Activated CD8-positive, alpha-beta memory T cell treated with anti-CD3 and anti-CD28 coated beads, Interleukin-2, amount 50 U/mL, for 1 hour (primary cell): ENCODE measurements at regions not wholly inside any gene's neighbourhood (a gene's known extent, or its start where the extent isn't known, plus 50 kb on each side); places are given as distances from the start of the nearest gene placed in this dataset.

ENCODE experiments used
- DNase-seq: peaks from one replicate; pipeline ENCODE4 v3.0.0-alpha.2; 2020; ENCODE audit errors: extremely low read depth

- no peak for DNase-seq
Measured at GRCh38 chr16:65910291-65910690, 456.2 kb upstream of the CDH5 start.

GRCh38 chr16:65909310-65910050 is 457.0 kb upstream of the CDH5 start:
- DNase-seq = no peak

GRCh38 chr16:65908568-65908967 is 457.9 kb upstream of the CDH5 start:
- no peak for DNase-seq

GRCh38 chr16:65905331-65905730 is 461.2 kb upstream of the CDH5 start:
- DNase-seq = no peak

- no peak for DNase-seq
Measured at GRCh38 chr16:65896448-65897153, 469.9 kb upstream of the CDH5 start.

- DNase-seq = no peak
Measured at GRCh38 chr16:65895906-65896305, 470.6 kb upstream of the CDH5 start.

- no peak for DNase-seq
Measured at GRCh38 chr16:65895486-65895885, 471.0 kb upstream of the CDH5 start.

- DNase-seq = no peak
Measured at GRCh38 chr16:65890203-65890602, 476.3 kb upstream of the CDH5 start.

GRCh38 chr16:65889533-65889966 is 476.9 kb upstream of the CDH5 start:
- DNase-seq = no peak

- no peak for DNase-seq
Measured at GRCh38 chr16:65888201-65888600, 478.3 kb upstream of the CDH5 start.

GRCh38 chr16:65884018-65884417 is 482.5 kb upstream of the CDH5 start:
- no peak for DNase-seq

GRCh38 chr16:65878347-65878746 is 488.1 kb upstream of the CDH5 start:
- DNase-seq = no peak

GRCh38 chr16:65876624-65877023 is 489.9 kb upstream of the CDH5 start:
- DNase-seq = no peak

GRCh38 chr16:65876056-65876408 is 490.5 kb upstream of the CDH5 start:
- no peak for DNase-seq

- no peak for DNase-seq
Measured at GRCh38 chr16:65875381-65876055, 491.0 kb upstream of the CDH5 start.

- DNase-seq = no peak
Measured at GRCh38 chr16:65869261-65869660, 497.2 kb upstream of the CDH5 start.

GRCh38 chr16:65867276-65867960 is 499.1 kb upstream of the CDH5 start:
- no peak for DNase-seq

GRCh38 chr16:65863236-65863635 is 503.3 kb upstream of the CDH5 start:
- no peak for DNase-seq

- DNase-seq = no peak
Measured at GRCh38 chr16:65861131-65861731, 505.3 kb upstream of the CDH5 start.

- DNase-seq = no peak
Measured at GRCh38 chr16:65855171-65856145, 511.0 kb upstream of the CDH5 start.

GRCh38 chr16:65846210-65846602 is 520.3 kb upstream of the CDH5 start:
- DNase-seq = no peak
